MG63 (cell line): ENCODE measurements at regions not wholly inside any gene's neighbourhood (a gene's known extent, or its start where the extent isn't known, plus 50 kb on each side); places are given as distances from the start of the nearest gene placed in this dataset.

Experiments
- DNase-seq: peaks from one replicate; pipeline ENCODE4 v3.0.0-alpha.2; 2020
- H3K27me3 ChIP-seq: fragments of 250-450 bp; sonication (Bioruptor Pico); 2 replicates; pipeline ENCODE4 v1.5.1; 2020; ENCODE audit warnings: mild to moderate bottlenecking, moderate library complexity
- H3K36me3 ChIP-seq: fragments of 250-450 bp; sonication (Bioruptor Pico); 2 replicates; pipeline ENCODE4 v1.5.1; 2020; ENCODE audit warnings: mild to moderate bottlenecking, moderate library complexity
- H3K4me3 ChIP-seq: fragments of 250-450 bp; sonication (Bioruptor Pico); 2 replicates; pipeline ENCODE4 v1.5.1; 2020; ENCODE audit warnings: mild to moderate bottlenecking, moderate library complexity
- H3K9me3 ChIP-seq: fragments of 250-450 bp; sonication (Bioruptor Pico); 2 replicates; pipeline ENCODE4 v1.5.1; 2020; ENCODE audit warnings: mild to moderate bottlenecking, moderate library complexity

DNA sequence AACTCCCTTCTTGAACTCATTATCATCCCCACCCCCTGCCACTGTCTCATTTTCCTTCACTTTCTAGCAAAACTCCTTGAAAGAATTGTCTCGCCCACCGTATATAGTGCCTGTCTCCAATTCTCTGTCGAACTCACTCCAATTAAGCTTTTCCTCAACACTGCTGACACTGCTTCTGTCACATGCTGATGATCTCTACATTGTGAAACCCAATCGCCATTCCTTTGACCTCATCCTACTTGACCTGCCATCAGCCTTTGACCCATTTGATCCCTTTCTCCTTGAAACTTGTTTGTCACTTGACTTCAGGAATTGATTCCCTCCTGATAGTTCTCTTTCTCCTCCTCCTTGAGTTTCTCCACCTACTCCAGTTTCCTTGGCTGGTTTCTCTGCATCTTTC lies 54.8 kb downstream of the CCDC71L start:
- no peak for DNase-seq
- H3K4me3 ChIP-seq: no peak overlapping the region
- H3K36me3 ChIP-seq: no peaks in the 10 kb centered on the region
- no peaks in the 10 kb centered on the region for H3K27me3 ChIP-seq
- H3K9me3 ChIP-seq: no peaks in the 10 kb centered on the region

DNA sequence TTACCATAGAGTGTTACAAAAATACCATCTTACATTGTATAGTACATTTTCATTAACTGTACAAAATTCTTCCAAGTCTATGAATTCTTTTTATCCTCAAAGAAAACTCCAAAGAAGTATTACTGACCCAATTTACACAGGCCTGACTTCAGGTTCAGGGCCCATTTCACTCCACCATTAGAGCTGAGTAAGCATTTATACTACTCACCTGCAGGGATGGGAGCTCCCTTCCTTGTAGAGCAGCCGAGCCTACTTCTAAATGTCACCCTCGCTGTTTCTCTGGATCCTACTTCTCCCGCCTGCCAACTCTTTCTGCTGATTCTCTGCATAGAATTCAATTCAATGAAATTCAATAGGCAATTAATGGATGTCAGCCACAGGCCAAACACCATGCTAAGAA lies 56.0 kb downstream of the CCDC71L start:
- H3K27me3 ChIP-seq: no peaks in the 10 kb centered on the region
- no peaks in the 10 kb centered on the region for H3K36me3 ChIP-seq

DNA sequence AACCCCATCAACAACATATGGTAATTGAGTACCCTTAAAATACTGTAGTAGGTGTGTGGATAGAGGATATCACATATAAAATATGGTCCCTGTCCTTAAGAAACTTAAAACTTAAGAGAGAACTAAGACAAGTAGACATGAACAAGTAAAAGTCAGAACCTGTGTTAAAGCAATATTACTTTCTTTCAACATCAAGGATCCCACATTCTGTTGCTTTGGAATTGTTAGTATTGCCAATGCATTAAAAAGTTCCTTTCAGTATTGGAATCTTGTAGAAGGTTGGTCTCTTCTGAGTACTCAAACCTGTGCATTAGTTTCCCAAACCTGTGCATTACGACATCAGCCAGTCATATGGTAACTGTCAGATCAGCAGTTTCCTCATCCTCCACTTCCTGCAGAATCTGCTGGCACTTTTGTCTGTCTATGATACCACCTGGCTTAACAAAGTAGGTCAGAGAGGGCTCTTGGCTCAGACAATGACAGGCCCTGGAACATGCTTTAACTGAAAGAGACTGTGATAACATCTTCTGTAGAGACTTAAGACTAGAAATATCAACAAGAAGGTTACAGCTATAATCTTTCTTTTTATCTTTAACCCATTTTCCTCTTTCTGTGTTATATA lies 56.5 kb downstream of the CCDC71L start:
- DNase-seq: no peak
- Histone ChIP-seq H3K36me3 (no peaks in the 10 kb centered on the region), H3K27me3 (no peaks in the 10 kb centered on the region), H3K9me3 (no peaks in the 10 kb centered on the region), H3K4me3 (no peak overlapping the region)

More for the DNA sequence above, 56.0 kb downstream of the CCDC71L start:
- Histone ChIP-seq H3K9me3 (no peaks in the 10 kb centered on the region), H3K4me3 (no peak overlapping the region)
- no peak for DNase-seq

- H3K4me3 ChIP-seq: no peak overlapping the region
- H3K36me3 ChIP-seq: no peaks in the 10 kb centered on the region
- no peak for DNase-seq
- no peaks in the 10 kb centered on the region for H3K27me3 ChIP-seq
- H3K9me3 ChIP-seq: no peaks in the 10 kb centered on the region
These were observed 57.6 kb downstream of the CCDC71L start for GRCh38 chr7:106603346-106603745.

DNA sequence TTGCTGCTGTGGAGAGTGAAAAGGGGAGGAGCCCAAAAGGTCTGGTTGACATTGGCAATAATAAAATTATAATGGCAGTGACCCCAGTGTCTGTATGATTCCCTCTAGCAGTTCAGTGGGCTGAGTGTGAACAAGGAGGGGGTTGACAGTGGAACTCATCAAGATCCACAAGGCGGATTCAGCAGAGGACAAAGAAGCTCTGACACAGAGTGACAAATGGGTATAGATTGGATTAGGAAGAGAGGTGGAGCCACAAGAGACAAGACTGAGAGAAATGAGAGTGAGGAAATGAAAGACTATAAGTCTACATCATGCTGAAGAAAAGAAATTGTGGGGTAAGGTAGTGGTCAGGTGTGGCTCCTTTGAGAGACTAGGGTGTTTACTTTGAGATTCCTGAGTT lies 58.9 kb downstream of the CCDC71L start:
- Histone ChIP-seq H3K9me3 (no peaks in the 10 kb centered on the region), H3K27me3 (no peaks in the 10 kb centered on the region), H3K4me3 (no peak overlapping the region), H3K36me3 (no peaks in the 10 kb centered on the region)
- no peak for DNase-seq

- no peaks in the 10 kb centered on the region for H3K36me3 ChIP-seq
- no peak overlapping the region for H3K4me3 ChIP-seq
- no peaks in the 10 kb centered on the region for H3K9me3 ChIP-seq
- DNase-seq: no peak
- no peaks in the 10 kb centered on the region for H3K27me3 ChIP-seq
These were observed 60.2 kb downstream of the CCDC71L start for GRCh38 chr7:106600569-106601373.

DNA sequence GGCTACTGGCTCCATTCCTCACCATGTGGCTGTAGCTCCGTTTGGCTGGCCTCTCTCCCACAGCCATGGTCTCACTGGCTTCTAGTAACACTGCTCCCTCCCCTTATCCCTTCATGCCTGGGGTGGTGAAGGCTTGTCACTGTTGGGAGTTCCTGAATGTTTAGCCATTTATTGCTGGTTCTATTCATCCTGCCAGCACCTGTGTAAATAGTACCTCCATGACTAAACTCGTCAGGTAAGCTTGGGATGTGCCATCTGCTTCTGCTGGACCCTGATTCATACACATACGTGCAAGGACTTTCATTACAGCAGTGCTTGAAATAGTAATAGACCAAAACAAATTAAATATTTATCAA lies 61.6 kb downstream of the CCDC71L start:
- Histone ChIP-seq H3K4me3 (no peak overlapping the region), H3K9me3 (no peaks in the 10 kb centered on the region), H3K36me3 (no peaks in the 10 kb centered on the region), H3K27me3 (no peaks in the 10 kb centered on the region)
- no peak for DNase-seq

DNA sequence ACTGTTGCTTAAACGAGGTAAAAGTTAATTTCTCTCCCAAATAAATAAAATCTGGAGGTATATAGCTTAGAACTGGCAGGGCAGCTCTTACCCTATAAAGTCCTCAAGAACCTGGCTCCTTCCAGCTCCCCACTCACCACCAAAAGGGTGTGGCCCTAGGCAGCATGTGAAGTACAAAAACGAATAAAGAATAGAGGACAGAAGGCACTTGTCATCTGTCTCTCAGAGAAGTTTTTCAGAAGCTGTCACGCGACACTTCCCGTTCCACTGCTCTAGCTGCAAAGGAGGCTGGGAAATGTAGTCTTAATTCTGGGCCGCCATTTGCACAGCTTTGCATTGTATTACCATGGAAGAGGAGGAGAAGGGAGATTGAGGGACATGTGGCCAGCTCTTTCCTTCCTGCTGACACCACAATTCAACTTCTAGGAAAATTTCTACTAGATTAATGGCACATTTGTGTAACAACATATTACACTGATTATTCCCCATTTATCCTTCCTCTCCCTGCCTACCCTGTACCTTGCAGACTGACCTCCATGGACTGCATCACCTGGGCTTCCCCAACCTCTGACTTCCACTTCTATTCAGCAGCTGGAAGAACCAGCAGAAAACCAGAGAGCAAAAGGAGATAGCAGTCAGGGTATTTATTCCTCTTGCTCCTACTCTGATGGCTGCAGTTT lies 62.2 kb downstream of the CCDC71L start:
- Histone ChIP-seq H3K27me3 (no peaks in the 10 kb centered on the region), H3K36me3 (no peaks in the 10 kb centered on the region), H3K9me3 (no peaks in the 10 kb centered on the region), H3K4me3 (no peak overlapping the region)
- DNase-seq: peak; percentile 26

- no peak for DNase-seq
- Histone ChIP-seq H3K9me3 (no peaks in the 10 kb centered on the region), H3K36me3 (no peaks in the 10 kb centered on the region), H3K27me3 (no peaks in the 10 kb centered on the region), H3K4me3 (no peak overlapping the region)
These were observed 63.0 kb downstream of the CCDC71L start for GRCh38 chr7:106597751-106598546.

- no peak for DNase-seq
- H3K36me3 ChIP-seq: no peaks in the 10 kb centered on the region
- no peak overlapping the region for H3K4me3 ChIP-seq
- no peaks in the 10 kb centered on the region for H3K9me3 ChIP-seq
- no peaks in the 10 kb centered on the region for H3K27me3 ChIP-seq
These were observed 63.9 kb downstream of the CCDC71L start for GRCh38 chr7:106597014-106597413.

GRCh38 chr7:106595922-106596321 lies 65.0 kb downstream of the CCDC71L start:
- Histone ChIP-seq H3K27me3 (no peaks in the 10 kb centered on the region), H3K36me3 (no peaks in the 10 kb centered on the region), H3K4me3 (no peak overlapping the region), H3K9me3 (no peaks in the 10 kb centered on the region)
- no peak for DNase-seq

GRCh38 chr7:106593028-106593417 lies 67.9 kb downstream of the CCDC71L start:
- Histone ChIP-seq H3K4me3 (no peak overlapping the region), H3K9me3 (no peaks in the 10 kb centered on the region), H3K27me3 (no peaks in the 10 kb centered on the region), H3K36me3 (no peaks in the 10 kb centered on the region)
- DNase-seq: no peak

DNA sequence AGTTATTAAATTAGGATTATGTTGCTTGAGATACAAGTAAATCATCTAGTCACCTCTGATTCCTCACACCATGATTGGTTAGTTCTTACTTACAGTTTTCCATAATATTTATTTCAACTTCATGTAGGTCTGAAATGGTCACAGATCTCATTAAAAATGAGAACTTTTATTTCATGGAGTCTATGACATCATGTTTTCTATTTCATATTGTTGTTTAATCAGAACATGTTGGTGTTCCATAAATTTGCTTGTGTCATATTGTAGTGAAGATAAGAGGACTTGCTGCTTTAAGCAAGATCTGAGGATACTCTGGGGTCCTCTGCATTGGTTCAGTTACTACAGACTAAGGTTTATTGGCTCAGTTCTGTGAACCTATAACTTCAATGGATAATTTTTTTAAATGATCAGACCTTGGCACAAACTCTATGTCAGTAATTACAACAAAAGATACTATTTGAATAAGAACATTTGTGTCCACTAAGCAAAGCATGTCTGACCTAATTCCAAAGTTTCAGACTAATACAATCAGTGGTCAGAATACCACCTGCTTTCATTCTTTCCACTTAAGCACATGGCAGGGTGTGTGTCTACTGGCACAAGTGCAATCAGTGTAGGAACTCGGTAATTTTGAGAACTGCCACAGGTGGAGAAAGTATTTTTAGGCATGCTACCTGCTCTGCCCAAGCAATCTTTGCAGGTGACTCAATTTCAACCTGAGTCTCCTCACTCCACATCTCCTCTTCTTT lies 68.5 kb downstream of the CCDC71L start:
- Histone ChIP-seq H3K36me3 (no peaks in the 10 kb centered on the region), H3K4me3 (no peak overlapping the region), H3K9me3 (no peaks in the 10 kb centered on the region), H3K27me3 (no peaks in the 10 kb centered on the region)
- no peak for DNase-seq

- DNase-seq: no peak
- Histone ChIP-seq H3K36me3 (no peaks in the 10 kb centered on the region), H3K27me3 (no peaks in the 10 kb centered on the region)
These were observed 69.8 kb downstream of the CCDC71L start for GRCh38 chr7:106591146-106591545.

GRCh38 chr7:106590209-106590816 lies 70.6 kb downstream of the CCDC71L start:
- Histone ChIP-seq H3K4me3 (no peak overlapping the region), H3K36me3 (no peaks in the 10 kb centered on the region), H3K9me3 (no peaks in the 10 kb centered on the region), H3K27me3 (no peaks in the 10 kb centered on the region)
- DNase-seq: no peak

More at GRCh38 chr7:106591146-106591545, 69.8 kb downstream of the CCDC71L start:
- no peaks in the 10 kb centered on the region for H3K9me3 ChIP-seq
- H3K4me3 ChIP-seq: no peak overlapping the region
